H1 (cell line): ENCODE measurements at regions not wholly inside any gene's neighbourhood (a gene's known extent, or its start where the extent isn't known, plus 50 kb on each side); places are given as distances from the start of the nearest gene placed in this dataset.

ENCODE experiments used
- CREB1 ChIP-seq: IDR thresholded peaks from 2 replicates; pipeline ENCODE4 v1.6.1; 2012; ENCODE audit warnings: inconsistent platforms
- CTCF ChIP-seq, 3 experiments: IDR thresholded peaks; 1 replicate in 2 of 3; 2 replicates in 1 of 3; pipeline versions ENCODE4 v1.5.1 to v1.6.1; 2011; ENCODE audit warnings: low read length in 3 of 3, mild to moderate bottlenecking in 3 of 3, inconsistent platforms in 2 of 3, low read depth in 1 of 3, moderate library complexity in 1 of 3; ENCODE audit not compliant: insufficient read depth in 1 of 3; ENCODE audit errors: control extremely low read depth in 1 of 3
- E2F6 ChIP-seq: IDR thresholded peaks from 2 replicates; pipeline ENCODE4 v1.6.1; 2012; ENCODE audit warnings: inconsistent platforms
- EP300 ChIP-seq, 2 experiments: IDR thresholded peaks; 1 replicate in 1 of 2; 2 replicates in 1 of 2; pipeline ENCODE4 v1.6.1; 2011 to 2012; ENCODE audit warnings: low read depth in 2 of 2, low read length in 2 of 2, mild to moderate bottlenecking in 2 of 2, borderline replicate concordance in 1 of 2, inconsistent platforms in 1 of 2, moderate library complexity in 1 of 2
- HDAC6 ChIP-seq: IDR thresholded peaks from one replicate; pipeline ENCODE4 v1.7.1; 2012; ENCODE audit warnings: low read depth, mild to moderate bottlenecking, inconsistent platforms, low read length, moderate library complexity
- POLR2A ChIP-seq, 2 experiments: IDR thresholded peaks; 1 replicate in 1 of 2; 2 replicates in 1 of 2; pipeline ENCODE4 v1.6.1; 2011; ENCODE audit warnings: low read depth in 2 of 2, low read length in 2 of 2, mild to moderate bottlenecking in 2 of 2; ENCODE audit errors: control extremely low read depth in 1 of 2
- POLR2AphosphoS5 ChIP-seq: IDR thresholded peaks from 2 replicates; pipeline ENCODE4 v1.6.1; 2011; ENCODE audit warnings: low read depth, low read length
- RAD21 ChIP-seq, 2 experiments: IDR thresholded peaks in 1 of 2; conservative IDR thresholded peaks in 1 of 2; 2 replicates each; pipeline ENCODE4 v1.6.1; 2011; ENCODE audit warnings: low read depth in 2 of 2, low read length in 2 of 2, improper control_type of control experiment in 1 of 2, inconsistent platforms in 1 of 2, mild to moderate bottlenecking in 1 of 2, moderate library complexity in 1 of 2
- RBBP5 ChIP-seq: IDR thresholded peaks from 2 replicates; pipeline ENCODE4 v1.7.1; 2012; ENCODE audit warnings: low read depth, mild to moderate bottlenecking, inconsistent platforms, low read length, moderate library complexity, borderline replicate concordance
- TAF1 ChIP-seq: IDR thresholded peaks from 2 replicates; pipeline ENCODE4 v1.6.1; 2011; ENCODE audit warnings: mild to moderate bottlenecking, low read depth, low read length

GRCh38 chr10:84701370-84701720 lies 373.0 kb downstream of the CCSER2 start:
- TF ChIP-seq CTCF (IDR thresholded peaks at IDR 0.05; ENCODE audit: control extremely low read depth in 1 of 3, insufficient read depth in 1 of 3, low read depth in 1 of 3, low read length in 3 of 3) (no peak), POLR2A (IDR thresholded peaks at IDR 0.05; ENCODE audit: control extremely low read depth in 1 of 2, low read depth in 2 of 2, low read length in 2 of 2) (no peak), RAD21 (IDR thresholded peaks at IDR 0.05 in 1 of 2, conservative IDR thresholded peaks at IDR 0.05 in 1 of 2; ENCODE audit: low read depth in 2 of 2, low read length in 2 of 2) (no peak), POLR2AphosphoS5 (no peak), TAF1 (no peak), CREB1 (no peak), HDAC6 (no peak), E2F6 (no peak), EP300 (IDR thresholded peaks at IDR 0.05; ENCODE audit: borderline replicate concordance in 1 of 2, low read depth in 2 of 2, low read length in 2 of 2) (no peak), RBBP5 (no peak)
